Mesodermal cell (in vitro differentiated cells): ENCODE measurements at regions not wholly inside any gene's neighbourhood (a gene's known extent, or its start where the extent isn't known, plus 50 kb on each side); places are given as distances from the start of the nearest gene placed in this dataset.
"Not testable (repeated sequence)": the region's sequence is repeated elsewhere in the genome, so short reads cannot be mapped to it uniquely, and the experiment has no call there.

Source experiments
- H3K27ac ChIP-seq: 2 replicates; pipeline ENCODE4 v1.7.0; 2013; ENCODE audit warnings: mild to moderate bottlenecking, low read depth, low read length, moderate library complexity; ENCODE audit not compliant: severe bottlenecking
- H3K36me3 ChIP-seq: 2 replicates; pipeline ENCODE4 v1.7.1; 2013; ENCODE audit warnings: mild to moderate bottlenecking, low read length, moderate library complexity; ENCODE audit not compliant: control insufficient read depth, insufficient read depth
- H3K4me1 ChIP-seq: one replicate; pipeline ENCODE4 v1.7.1; 2013; ENCODE audit warnings: mild to moderate bottlenecking, low read length; ENCODE audit not compliant: insufficient read depth, control insufficient read depth, poor library complexity, severe bottlenecking
- H3K4me3 ChIP-seq: 2 replicates; pipeline ENCODE4 v1.7.0; 2013; ENCODE audit warnings: low read length, control low read depth, mild to moderate bottlenecking; ENCODE audit not compliant: insufficient read depth, poor library complexity, severe bottlenecking; ENCODE audit errors: extremely low read depth
- H3K9me3 ChIP-seq: 2 replicates; pipeline ENCODE4 v1.7.1; 2013; ENCODE audit warnings: mild to moderate bottlenecking, low read length, moderate library complexity; ENCODE audit not compliant: control insufficient read depth
- WGBS, 2 experiments: methylation state at CpG; one replicate each; pipeline ENCODE4 v1.1.5; 2013; ENCODE audit warnings: missing lambda C conversion rate in 2 of 2; ENCODE audit not compliant: insufficient coverage in 2 of 2; 5-methylcytosine and 5-hydroxymethylcytosine counted together

- H3K27ac ChIP-seq, result no peak overlapping the region
Observed at GRCh38 chr5:88657906-88658775, 224.8 kb downstream of the MEF2C start.

GRCh38 chr5:88657136-88657535, 225.8 kb downstream of the MEF2C start:
- no CpG with 5 or more reads among the region's 1 CpG for WGBS, 2 experiments
- no peak overlapping the region for H3K4me3 ChIP-seq
- H3K4me1 ChIP-seq, result no peaks in the 10 kb centered on the region
- no peaks in the 10 kb centered on the region for H3K36me3 ChIP-seq
- no peaks in the 10 kb centered on the region for H3K9me3 ChIP-seq
- H3K27ac ChIP-seq, result no peak overlapping the region

More at GRCh38 chr5:88657906-88658775, 224.8 kb downstream of the MEF2C start:
- 90 to 100% methylated on average over 1 to 2 of the region's 5 CpGs for WGBS, 2 experiments
- Histone ChIP-seq H3K9me3 (no peaks in the 10 kb centered on the region), H3K36me3 (no peaks in the 10 kb centered on the region), H3K4me3 (no peak overlapping the region), H3K4me1 (no peaks in the 10 kb centered on the region)

DNA sequence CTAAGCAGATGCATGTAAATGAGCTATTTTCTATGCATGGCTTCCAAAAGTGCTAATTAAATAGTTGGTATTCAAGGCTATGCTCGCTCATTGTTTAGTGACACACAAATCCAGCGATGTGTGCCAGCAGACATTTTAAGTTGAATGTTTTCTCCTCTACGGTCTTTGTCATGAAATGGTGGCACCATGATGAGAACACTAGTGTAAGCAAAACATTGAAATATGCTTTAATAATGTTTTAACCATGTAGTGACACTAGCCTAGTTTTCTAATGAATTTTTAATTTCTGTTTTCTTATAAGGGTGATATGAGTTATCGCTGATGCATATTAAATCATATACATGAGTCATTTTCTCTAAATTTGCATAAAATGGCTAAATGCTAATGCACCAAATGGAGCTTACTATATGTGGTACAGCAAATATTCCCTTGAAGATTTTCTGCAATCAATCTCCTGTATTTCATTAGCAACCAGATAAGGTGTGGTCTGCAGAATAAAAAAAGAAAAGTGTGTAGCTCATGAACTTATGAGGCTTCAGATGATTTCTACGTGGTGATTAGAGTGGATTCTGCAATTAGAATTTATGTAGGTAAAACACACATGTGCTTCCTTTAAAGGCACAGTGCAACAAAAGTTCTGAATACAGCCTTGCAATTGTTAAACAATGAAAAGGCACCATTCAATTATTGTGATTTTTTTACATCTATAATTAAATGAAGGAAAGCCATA, 226.6 kb downstream of the MEF2C start:
- Histone ChIP-seq H3K9me3 (no peaks in the 10 kb centered on the region), H3K36me3 (no peaks in the 10 kb centered on the region), H3K4me3 (no peak overlapping the region), H3K27ac (no peak overlapping the region), H3K4me1 (no peaks in the 10 kb centered on the region)
- WGBS, 2 experiments, result 78 to 87% methylated on average over 3 to 4 of the region's 5 CpGs

DNA sequence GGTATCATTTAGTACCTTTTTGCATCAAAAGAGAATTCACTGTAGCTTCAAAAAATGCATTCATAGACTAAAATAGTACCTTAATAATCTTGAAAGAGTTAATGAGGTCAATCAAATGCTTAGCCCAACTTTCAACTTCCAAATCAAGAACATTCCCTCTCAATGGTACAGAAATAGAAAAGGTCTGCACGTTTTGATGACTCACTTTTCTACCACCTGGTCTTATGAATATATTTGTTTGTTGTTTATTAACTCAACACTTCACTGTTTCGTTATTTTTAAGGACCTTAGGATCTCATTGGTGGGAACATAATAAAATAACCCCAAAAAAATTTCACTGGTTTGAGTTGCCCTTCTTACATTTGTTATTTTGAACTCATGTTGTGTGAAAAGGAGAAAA, 229.5 kb downstream of the MEF2C start:
- Histone ChIP-seq H3K27ac (no peak overlapping the region), H3K36me3 (no peaks in the 10 kb centered on the region), H3K4me3 (no peak overlapping the region), H3K9me3 (no peaks in the 10 kb centered on the region), H3K4me1 (no peaks in the 10 kb centered on the region)
- WGBS, 2 experiments, result no CpG with 5 or more reads among the region's 2 CpGs

DNA sequence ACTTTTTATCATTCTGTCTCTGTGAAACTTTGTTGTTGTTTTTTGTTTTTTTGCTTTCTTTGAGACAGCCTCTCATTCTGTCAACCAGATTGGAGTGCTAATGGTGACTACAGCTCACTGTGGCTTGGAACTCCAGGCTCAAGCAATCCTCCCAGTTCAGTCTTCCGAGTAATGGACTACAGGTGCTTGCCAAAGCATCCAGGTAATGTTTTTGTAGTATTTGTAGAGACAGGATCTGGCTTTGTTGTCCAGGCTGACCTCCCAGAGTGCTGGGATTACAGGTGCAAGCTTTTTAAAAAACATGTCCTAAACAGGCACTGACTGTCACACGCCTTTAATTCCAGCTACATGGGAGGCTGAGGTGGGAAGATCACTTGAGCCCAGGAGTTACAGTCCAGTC, 235.1 kb downstream of the MEF2C start:
- no peaks in the 10 kb centered on the region for H3K4me1 ChIP-seq
- H3K27ac ChIP-seq, result no peak overlapping the region
- no peaks in the 10 kb centered on the region for H3K9me3 ChIP-seq
- H3K4me3 ChIP-seq, result no peak overlapping the region
- WGBS, 2 experiments, result 100% methylated on average over 1 of the region's 2 CpGs
- no peaks in the 10 kb centered on the region for H3K36me3 ChIP-seq

GRCh38 chr5:88646866-88647265, 236.1 kb downstream of the MEF2C start:
- H3K9me3 ChIP-seq, result no peaks in the 10 kb centered on the region
- no peaks in the 10 kb centered on the region for H3K4me1 ChIP-seq
- H3K4me3 ChIP-seq, result no peak overlapping the region
- no peaks in the 10 kb centered on the region for H3K36me3 ChIP-seq
- H3K27ac ChIP-seq, result no peak overlapping the region
- WGBS, 2 experiments, result 100% methylated on average over 1 of the region's 1 CpG; no CpG with 5 or more reads in 1 of the 2 experiments

DNA sequence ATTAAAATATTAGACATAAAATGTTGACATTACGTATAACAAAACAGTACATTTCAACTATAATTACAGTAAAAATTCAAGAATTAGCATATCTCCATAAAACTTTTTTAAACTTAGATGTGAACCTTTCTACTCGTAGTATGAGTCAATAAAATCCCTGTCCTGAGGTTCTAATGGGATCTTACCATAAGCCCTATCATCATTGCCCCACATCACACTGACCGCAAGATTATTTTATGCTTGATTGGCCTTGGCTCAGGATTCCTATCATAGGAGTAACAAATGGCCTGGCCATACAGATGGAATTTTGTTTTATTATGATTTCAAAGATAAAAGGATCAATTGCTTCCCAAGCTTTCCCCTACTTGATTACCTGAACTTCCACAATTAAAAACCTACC, 238.3 kb downstream of the MEF2C start:
- Histone ChIP-seq H3K4me1 (no peaks in the 10 kb centered on the region), H3K4me3 (no peak overlapping the region), H3K9me3 (no peaks in the 10 kb centered on the region), H3K36me3 (no peaks in the 10 kb centered on the region), H3K27ac (no peak overlapping the region)
- WGBS, 2 experiments, result 80 to 100% methylated on average over 1 of the region's 3 CpGs

DNA sequence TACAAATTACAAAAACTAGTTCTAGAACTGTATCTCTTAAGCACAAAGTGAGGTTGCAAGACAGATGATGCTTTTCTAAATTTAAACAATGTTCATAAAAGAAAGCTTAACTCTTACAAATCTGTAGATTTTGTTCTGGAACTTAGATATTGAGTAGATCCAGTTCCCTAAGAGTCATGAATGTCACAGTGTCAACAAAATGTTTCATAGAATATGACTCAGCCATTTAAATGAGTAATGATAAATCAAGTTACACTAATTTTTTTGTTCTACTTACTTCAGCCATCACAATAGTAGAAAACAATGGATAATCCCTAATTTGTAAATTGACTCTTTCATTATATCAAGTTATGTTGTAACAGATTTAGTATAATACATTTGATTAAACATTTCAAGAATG, 239.7 kb downstream of the MEF2C start:
- no peaks in the 10 kb centered on the region for H3K9me3 ChIP-seq
- H3K27ac ChIP-seq, result no peak overlapping the region
- no peak overlapping the region for H3K4me3 ChIP-seq
- H3K36me3 ChIP-seq, result no peaks in the 10 kb centered on the region
- no peaks in the 10 kb centered on the region for H3K4me1 ChIP-seq

- Histone ChIP-seq H3K4me1 (no peaks in the 10 kb centered on the region), H3K27ac (no peak overlapping the region), H3K4me3 (no peak overlapping the region), H3K9me3 (no peaks in the 10 kb centered on the region), H3K36me3 (no peaks in the 10 kb centered on the region)
- WGBS, 2 experiments, result no CpG with 5 or more reads among the region's 2 CpGs
Observed at GRCh38 chr5:88634014-88634413, 249.0 kb downstream of the MEF2C start.

DNA sequence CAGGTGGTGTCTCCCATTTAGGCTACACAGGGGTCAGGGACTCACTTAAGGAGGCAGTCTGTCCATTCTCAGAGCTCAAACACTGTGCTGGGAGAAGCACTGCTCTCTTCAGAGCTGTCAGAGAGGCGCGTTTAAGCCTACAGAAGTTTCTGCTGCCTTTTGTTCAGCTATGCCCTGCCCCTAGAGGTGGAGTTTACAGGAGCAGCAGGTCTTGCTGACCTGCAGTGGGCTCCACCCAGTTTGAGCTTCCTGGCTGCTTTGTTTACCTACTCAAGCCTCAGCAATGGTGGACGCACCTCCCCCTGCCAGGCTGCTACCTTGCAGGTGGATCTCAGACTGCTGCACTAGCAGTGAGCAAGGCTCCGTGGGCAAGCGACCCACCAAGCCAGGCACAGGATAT, 260.1 kb downstream of the MEF2C start:
- H3K27ac ChIP-seq, H3K4me1 ChIP-seq, H3K9me3 ChIP-seq, H3K4me3 ChIP-seq, H3K36me3 ChIP-seq: not testable (repeated sequence)
- 84 to 92% methylated on average over 5 of the region's 5 CpGs for WGBS, 2 experiments

DNA sequence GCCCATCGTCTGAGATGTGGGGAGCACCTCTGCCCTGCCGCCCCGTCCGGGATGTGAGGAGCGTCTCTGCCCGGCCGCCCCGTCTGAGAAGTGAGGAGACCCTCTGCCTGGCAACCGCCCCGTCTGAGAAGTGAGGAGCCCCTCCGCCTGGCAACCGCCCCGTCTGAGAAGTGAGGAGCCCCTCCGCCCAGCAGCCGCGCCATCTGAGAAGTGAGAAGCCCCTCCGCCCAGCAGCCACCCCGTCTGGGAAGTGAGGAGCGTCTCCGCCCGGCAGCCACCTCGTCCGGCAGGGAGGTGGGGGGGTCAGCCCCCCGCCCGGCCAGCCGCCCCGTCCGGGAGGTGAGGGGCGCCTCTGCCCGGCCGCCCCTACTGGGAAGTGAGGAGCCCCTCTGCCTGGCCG, 267.2 kb downstream of the MEF2C start:
- H3K27ac ChIP-seq, H3K4me3 ChIP-seq, H3K9me3 ChIP-seq, H3K4me1 ChIP-seq, H3K36me3 ChIP-seq: not testable (repeated sequence)
- no CpG with 5 or more reads among the region's 32 CpGs for WGBS, 2 experiments
